Upper lobe of left lung (tissue), 6 donors: ENCODE measurements at regions not wholly inside any gene's neighbourhood (a gene's known extent, or its start where the extent isn't known, plus 50 kb on each side); places are given as distances from the start of the nearest gene placed in this dataset.

ENCODE experiments used
- ATAC-seq, 2 donors: fragments of 200-7000 bp; cut with Tn5 transposase; one replicate each; pipeline ENCODE4 v1.9.1; 2022; ENCODE audit warnings: mild to moderate bottlenecking in 2 of 2, moderate library complexity in 2 of 2; ENCODE audit not compliant: low FRiP score in 2 of 2
- DNase-seq, 2 donors: peaks; one replicate each; pipeline ENCODE4 v3.0.0-alpha.2; 2019 to 2020
- H3K27ac ChIP-seq, 4 donors: fragments of 200-600 bp; sonication (generic); one replicate each; pipeline ENCODE4 v1.5.1; 2016 to 2019
- H3K27me3 ChIP-seq, 4 donors: fragments of 200-600 bp; sonication (generic); one replicate each; pipeline ENCODE4 v1.5.1; 2017 to 2019
- H3K36me3 ChIP-seq, 4 donors: fragments of 200-600 bp; sonication (generic); one replicate each; pipeline ENCODE4 v1.5.1; 2016 to 2019
- H3K4me1 ChIP-seq, 4 donors: fragments of 200-600 bp; sonication (generic); one replicate each; pipeline ENCODE4 v1.5.1; 2018 to 2019
- H3K4me3 ChIP-seq, 4 donors: fragments of 200-600 bp; sonication (generic); one replicate each; pipeline ENCODE4 v1.5.1; 2017 to 2019; ENCODE audit warnings: mild to moderate bottlenecking in 2 of 4, moderate library complexity in 1 of 4
- H3K9me3 ChIP-seq, 4 donors: fragments of 200-600 bp; sonication (generic); one replicate each; pipeline ENCODE4 v1.5.1; 2018 to 2019
- CTCF ChIP-seq, 6 experiments: fragments of 450-650 bp in 4 of 6; fragments of 200-600 bp in 2 of 6; sonication (generic) in 2 of 6; IDR thresholded peaks; one replicate each; pipeline ENCODE4 v1.5.1; 2016 to 2019; ENCODE audit warnings: antibody characterized with exemption in 6 of 6
- EP300 ChIP-seq, 4 donors: sonication (generic); formaldehyde crosslinking; IDR thresholded peaks; one replicate each; pipeline ENCODE4 v1.5.1; 2017; ENCODE audit warnings: antibody characterized with exemption in 4 of 4, control low read depth in 2 of 4
- POLR2A ChIP-seq, 4 donors: fragments of 450-650 bp; IDR thresholded peaks; one replicate each; pipeline ENCODE4 v1.5.1; 2016 to 2017; ENCODE audit warnings: antibody characterized with exemption in 4 of 4, mild to moderate bottlenecking in 2 of 4
- POLR2AphosphoS5 ChIP-seq, 2 donors: sonication (generic); formaldehyde crosslinking; IDR thresholded peaks; one replicate each; pipeline ENCODE4 v1.5.1; 2017; ENCODE audit warnings: antibody characterized with exemption in 2 of 2
- WGBS, 2 donors: methylation state at CpG; one replicate each; pipeline ENCODE4 v1.1.5; 2017 to 2018; 5-methylcytosine and 5-hydroxymethylcytosine counted together
- donor health status: DM: no; HTN: no; CAD: no; lungs with moderate emphysema.
- donor health status: DM: no; HTN: yes; CAD: no; lungs with severe emphysema.

GRCh38 chr4:24163314-24163713 is 273.5 kb upstream of the PPARGC1A start:
- DNase-seq (no peak), ATAC-seq (no peak)
- no peaks in the 10 kb centered on the region for H3K27me3 ChIP-seq
- no peak overlapping the region for H3K4me3 ChIP-seq
- H3K4me1 ChIP-seq: no peaks in the 10 kb centered on the region
- H3K36me3 ChIP-seq: no peaks in the 10 kb centered on the region
- H3K9me3 ChIP-seq: no peaks in the 10 kb centered on the region
- no peak overlapping the region for H3K27ac ChIP-seq
- TF ChIP-seq POLR2AphosphoS5 (IDR thresholded peaks at IDR 0.05) (no peak), POLR2A (IDR thresholded peaks at IDR 0.05) (no peak), EP300 (IDR thresholded peaks at IDR 0.05) (no peak), CTCF (IDR thresholded peaks at IDR 0.05) (no peak)
- 89 to 93% methylated on average over 7 of the region's 7 CpGs for WGBS, 2 donors

GRCh38 chr4:24160358-24160757 is 270.5 kb upstream of the PPARGC1A start:
- H3K4me3 ChIP-seq: no peak overlapping the region
- no peaks in the 10 kb centered on the region for H3K27me3 ChIP-seq
- H3K36me3 ChIP-seq: no peaks in the 10 kb centered on the region
- WGBS, 2 donors: 80 to 86% methylated on average over 1 of the region's 1 CpG
- H3K4me1 ChIP-seq: no peaks in the 10 kb centered on the region
- no peak for ATAC-seq
- no peak overlapping the region for H3K27ac ChIP-seq
- DNase-seq: no peak
- no peak for TF ChIP-seq POLR2AphosphoS5 (IDR thresholded peaks at IDR 0.05)
- TF ChIP-seq POLR2A (IDR thresholded peaks at IDR 0.05): no peak
- TF ChIP-seq EP300 (IDR thresholded peaks at IDR 0.05): no peak
- TF ChIP-seq CTCF (IDR thresholded peaks at IDR 0.05): no peak
- H3K9me3 ChIP-seq: no peaks in the 10 kb centered on the region

GRCh38 chr4:24158031-24158430 is 268.2 kb upstream of the PPARGC1A start:
- WGBS, 2 donors: 83 to 100% methylated on average over 1 of the region's 1 CpG
- Histone ChIP-seq H3K4me3 (no peak overlapping the region), H3K27me3 (no peaks in the 10 kb centered on the region), H3K27ac (no peak overlapping the region), H3K36me3 (no peaks in the 10 kb centered on the region), H3K4me1 (no peaks in the 10 kb centered on the region), H3K9me3 (no peaks in the 10 kb centered on the region)
- TF ChIP-seq EP300 (IDR thresholded peaks at IDR 0.05): no peak
- no peak for TF ChIP-seq POLR2A (IDR thresholded peaks at IDR 0.05)
- TF ChIP-seq POLR2AphosphoS5 (IDR thresholded peaks at IDR 0.05): no peak
- ATAC-seq: no peak
- DNase-seq: no peak

GRCh38 chr4:24150034-24150433 is 260.2 kb upstream of the PPARGC1A start:
- WGBS, 2 donors: 68 to 84% methylated on average over 3 of the region's 3 CpGs
- DNase-seq: no peak
- no peak for TF ChIP-seq POLR2A (IDR thresholded peaks at IDR 0.05)
- TF ChIP-seq POLR2AphosphoS5 (IDR thresholded peaks at IDR 0.05): no peak
- TF ChIP-seq CTCF (IDR thresholded peaks at IDR 0.05): no peak
- no peak for TF ChIP-seq EP300 (IDR thresholded peaks at IDR 0.05)
- no peaks in the 10 kb centered on the region for H3K9me3 ChIP-seq
- no peak overlapping the region for H3K4me3 ChIP-seq
- H3K36me3 ChIP-seq: no peaks in the 10 kb centered on the region
- no peaks in the 10 kb centered on the region for H3K4me1 ChIP-seq
- ATAC-seq: no peak
- no peaks in the 10 kb centered on the region for H3K27me3 ChIP-seq
- H3K27ac ChIP-seq: no peak overlapping the region

- no peaks in the 10 kb centered on the region for H3K36me3 ChIP-seq
- no peak overlapping the region for H3K27ac ChIP-seq
- no peaks in the 10 kb centered on the region for H3K9me3 ChIP-seq
- H3K27me3 ChIP-seq: no peaks in the 10 kb centered on the region
- WGBS, 2 donors: 85 to 100% methylated on average over 2 of the region's 2 CpGs
- no peak overlapping the region for H3K4me3 ChIP-seq
- no peak for TF ChIP-seq POLR2A (IDR thresholded peaks at IDR 0.05)
- TF ChIP-seq CTCF (IDR thresholded peaks at IDR 0.05): no peak
- TF ChIP-seq EP300 (IDR thresholded peaks at IDR 0.05): no peak
- DNase-seq (no peak), ATAC-seq (no peak)
- H3K4me1 ChIP-seq: no peaks in the 10 kb centered on the region
Measured at GRCh38 chr4:24146127-24146526, 256.3 kb upstream of the PPARGC1A start.
